BE2C (cell line): ENCODE measurements at regions not wholly inside any gene's neighbourhood (a gene's known extent, or its start where the extent isn't known, plus 50 kb on each side); places are given as distances from the start of the nearest gene placed in this dataset.

Experiments
- DNase-seq: peaks from one replicate; pipeline ENCODE4 v3.0.0-alpha.2; 2020
- H3K27me3 ChIP-seq: fragments of 250-450 bp; sonication (Bioruptor Pico); 2 replicates; pipeline ENCODE4 v1.5.1; 2020; ENCODE audit warnings: mild to moderate bottlenecking
- H3K36me3 ChIP-seq: fragments of 250-450 bp; sonication (Bioruptor Pico); 2 replicates; pipeline ENCODE4 v1.5.1; 2020; ENCODE audit warnings: mild to moderate bottlenecking
- H3K4me1 ChIP-seq: fragments of 250-450 bp; sonication (Bioruptor Pico); 2 replicates; pipeline ENCODE4 v1.5.1; 2020
- H3K4me3 ChIP-seq: 2 replicates; pipeline ENCODE4 v1.5.1; 2011; ENCODE audit warnings: low read depth, low read length
- H3K9me3 ChIP-seq: fragments of 250-450 bp; sonication (Bioruptor Pico); 2 replicates; pipeline ENCODE4 v1.5.1; 2020
- TF ChIP-seq, protein P1 (sequence below): IDR thresholded peaks from 2 replicates; pipeline ENCODE4 v1.5.1; 2012; ENCODE audit warnings: mild to moderate bottlenecking, low read depth, low read length

GRCh38 chr18:51647346-51647745 is 449.9 kb upstream of the MEX3C start:
- Histone ChIP-seq H3K27me3 (no peaks in the 10 kb centered on the region), H3K9me3 (no peaks in the 10 kb centered on the region), H3K4me3 (no peak overlapping the region), H3K4me1 (no peaks in the 10 kb centered on the region), H3K36me3 (no peaks in the 10 kb centered on the region)
- DNase-seq: no peak
- TF ChIP-seq, protein P1, sequence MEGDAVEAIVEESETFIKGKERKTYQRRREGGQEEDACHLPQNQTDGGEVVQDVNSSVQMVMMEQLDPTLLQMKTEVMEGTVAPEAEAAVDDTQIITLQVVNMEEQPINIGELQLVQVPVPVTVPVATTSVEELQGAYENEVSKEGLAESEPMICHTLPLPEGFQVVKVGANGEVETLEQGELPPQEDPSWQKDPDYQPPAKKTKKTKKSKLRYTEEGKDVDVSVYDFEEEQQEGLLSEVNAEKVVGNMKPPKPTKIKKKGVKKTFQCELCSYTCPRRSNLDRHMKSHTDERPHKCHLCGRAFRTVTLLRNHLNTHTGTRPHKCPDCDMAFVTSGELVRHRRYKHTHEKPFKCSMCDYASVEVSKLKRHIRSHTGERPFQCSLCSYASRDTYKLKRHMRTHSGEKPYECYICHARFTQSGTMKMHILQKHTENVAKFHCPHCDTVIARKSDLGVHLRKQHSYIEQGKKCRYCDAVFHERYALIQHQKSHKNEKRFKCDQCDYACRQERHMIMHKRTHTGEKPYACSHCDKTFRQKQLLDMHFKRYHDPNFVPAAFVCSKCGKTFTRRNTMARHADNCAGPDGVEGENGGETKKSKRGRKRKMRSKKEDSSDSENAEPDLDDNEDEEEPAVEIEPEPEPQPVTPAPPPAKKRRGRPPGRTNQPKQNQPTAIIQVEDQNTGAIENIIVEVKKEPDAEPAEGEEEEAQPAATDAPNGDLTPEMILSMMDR: no peak

- H3K9me3 ChIP-seq: no peaks in the 10 kb centered on the region
- no peak overlapping the region for H3K4me3 ChIP-seq
- no peaks in the 10 kb centered on the region for H3K27me3 ChIP-seq
- no peaks in the 10 kb centered on the region for H3K36me3 ChIP-seq
- TF ChIP-seq, protein P1: no peak
- DNase-seq: no peak
- H3K4me1 ChIP-seq: no peaks in the 10 kb centered on the region
Observed at GRCh38 chr18:51647942-51648341, 450.5 kb upstream of the MEX3C start.

GRCh38 chr18:51649796-51650195 is 452.3 kb upstream of the MEX3C start:
- TF ChIP-seq, protein P1: no peak
- Histone ChIP-seq H3K9me3 (no peaks in the 10 kb centered on the region), H3K36me3 (no peaks in the 10 kb centered on the region), H3K4me3 (no peak overlapping the region), H3K27me3 (no peaks in the 10 kb centered on the region), H3K4me1 (no peaks in the 10 kb centered on the region)
- no peak for DNase-seq

DNA sequence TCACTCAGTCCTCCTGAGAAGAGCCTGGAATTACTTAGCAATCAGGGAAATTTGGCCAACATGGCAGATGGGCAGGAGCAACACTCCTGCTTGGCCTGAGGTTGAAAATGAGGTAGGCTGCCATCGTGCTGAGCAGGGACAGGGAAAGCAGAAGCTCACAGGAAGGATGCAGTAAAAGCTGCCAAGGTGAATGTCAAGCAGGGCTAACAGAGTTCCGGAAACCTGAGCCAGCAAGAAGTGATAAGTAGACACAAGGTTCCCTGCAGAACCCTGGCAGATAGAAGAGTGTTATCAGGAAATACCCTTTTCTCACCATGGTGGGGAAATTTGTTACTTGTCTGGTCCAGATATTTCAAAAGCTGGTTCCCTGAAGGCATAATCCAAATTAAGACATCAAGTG is 454.3 kb upstream of the MEX3C start:
- Histone ChIP-seq H3K4me1 (no peaks in the 10 kb centered on the region), H3K27me3 (no peaks in the 10 kb centered on the region), H3K4me3 (no peak overlapping the region), H3K36me3 (no peaks in the 10 kb centered on the region), H3K9me3 (no peaks in the 10 kb centered on the region)
- TF ChIP-seq, protein P1: no peak
- no peak for DNase-seq

GRCh38 chr18:51653507-51654213 is 456.2 kb upstream of the MEX3C start:
- Histone ChIP-seq H3K27me3 (no peaks in the 10 kb centered on the region), H3K36me3 (no peaks in the 10 kb centered on the region), H3K4me3 (no peak overlapping the region), H3K9me3 (no peaks in the 10 kb centered on the region), H3K4me1 (no peaks in the 10 kb centered on the region)
- TF ChIP-seq, protein P1: no peak
- no peak for DNase-seq

- Histone ChIP-seq H3K36me3 (no peaks in the 10 kb centered on the region), H3K4me1 (no peaks in the 10 kb centered on the region), H3K4me3 (no peak overlapping the region), H3K9me3 (no peaks in the 10 kb centered on the region), H3K27me3 (no peaks in the 10 kb centered on the region)
- TF ChIP-seq, protein P1: no peak
- no peak for DNase-seq
Observed at GRCh38 chr18:51654488-51655326, 457.2 kb upstream of the MEX3C start.
